ENCODE measurements at regions not wholly inside any gene's neighbourhood (a gene's known extent, or its start where the extent isn't known, plus 50 kb on each side); places are given as distances from the start of the nearest gene placed in this dataset.

DNA sequence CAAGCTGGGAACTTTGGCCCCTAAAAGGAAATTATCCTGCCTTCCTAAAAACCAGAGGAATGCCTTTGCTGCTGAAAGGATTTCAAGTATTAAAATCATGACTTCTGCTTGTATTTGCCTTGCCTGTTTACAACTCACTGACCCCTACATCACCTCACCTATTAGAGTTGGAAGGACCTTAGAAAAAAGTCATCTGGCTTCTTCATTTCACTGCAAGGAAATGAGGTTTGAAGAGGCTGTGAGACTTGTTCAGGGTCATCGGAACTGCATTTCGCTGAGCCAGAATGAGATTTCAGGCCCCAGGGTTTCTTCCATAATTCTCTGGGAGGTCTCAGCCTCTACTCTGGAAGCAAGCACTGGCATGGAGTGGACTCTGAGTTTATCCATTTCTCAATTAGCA is 304.1 kb downstream of the BUD13 start:
- Histone ChIP-seq H3K4me3 (no peak overlapping the region), H3K36me3 (ENCODE audit: insufficient read depth) (no peaks in the 10 kb centered on the region), H3K4me2 (no peak overlapping the region), H3K27me3 (ENCODE audit: insufficient read depth) (no peaks in the 10 kb centered on the region), H3K79me2 (replicated peaks; ENCODE audit: insufficient read depth) (no peaks in the 10 kb centered on the region), H3K27ac (ENCODE audit: low read depth) (no peak overlapping the region), H4K20me1 (replicated peaks; ENCODE audit: insufficient read depth) (no peaks in the 10 kb centered on the region), H2AFZ (no peak overlapping the region), H3K9me2 (ENCODE audit: insufficient read depth) (peaks cover 8% of the 10 kb centered on the region; the same call in 1 of the 2 replicates), H3K4me1 (ENCODE audit: insufficient read depth) (peaks cover 22% of the 10 kb centered on the region), H3F3A (replicated peaks; ENCODE audit: low read depth) (no peaks in the 10 kb centered on the region)
- DNase-seq (ENCODE audit: low spot score) (no peak), ATAC-seq (no peak)
- Mint-ChIP-seq H3K4me3 (no peak overlapping the region), H3K27me3 (ENCODE audit: insufficient read depth, low read depth, poor library complexity) (no peaks in the 10 kb centered on the region), H3K27ac (no peak overlapping the region), H3K9me3 (peaks cover 20% of the 10 kb centered on the region; the same call in 2 of the 3 replicates), H3K4me1 (peaks cover 12% of the 10 kb centered on the region), H3K36me3 (ENCODE audit: low read depth) (peaks cover 15% of the 10 kb centered on the region)
- TF ChIP-seq NANOG (IDR thresholded peaks at IDR 0.05; ENCODE audit: borderline replicate concordance), result no peak
- TF ChIP-seq, protein P1, sequence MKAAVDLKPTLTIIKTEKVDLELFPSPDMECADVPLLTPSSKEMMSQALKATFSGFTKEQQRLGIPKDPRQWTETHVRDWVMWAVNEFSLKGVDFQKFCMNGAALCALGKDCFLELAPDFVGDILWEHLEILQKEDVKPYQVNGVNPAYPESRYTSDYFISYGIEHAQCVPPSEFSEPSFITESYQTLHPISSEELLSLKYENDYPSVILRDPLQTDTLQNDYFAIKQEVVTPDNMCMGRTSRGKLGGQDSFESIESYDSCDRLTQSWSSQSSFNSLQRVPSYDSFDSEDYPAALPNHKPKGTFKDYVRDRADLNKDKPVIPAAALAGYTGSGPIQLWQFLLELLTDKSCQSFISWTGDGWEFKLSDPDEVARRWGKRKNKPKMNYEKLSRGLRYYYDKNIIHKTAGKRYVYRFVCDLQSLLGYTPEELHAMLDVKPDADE (IDR thresholded peaks at IDR 0.05), result no peak
- no peak for TF ChIP-seq JUNB (IDR thresholded peaks at IDR 0.05; ENCODE audit: unreplicated experiment)
- TF ChIP-seq, protein P2, sequence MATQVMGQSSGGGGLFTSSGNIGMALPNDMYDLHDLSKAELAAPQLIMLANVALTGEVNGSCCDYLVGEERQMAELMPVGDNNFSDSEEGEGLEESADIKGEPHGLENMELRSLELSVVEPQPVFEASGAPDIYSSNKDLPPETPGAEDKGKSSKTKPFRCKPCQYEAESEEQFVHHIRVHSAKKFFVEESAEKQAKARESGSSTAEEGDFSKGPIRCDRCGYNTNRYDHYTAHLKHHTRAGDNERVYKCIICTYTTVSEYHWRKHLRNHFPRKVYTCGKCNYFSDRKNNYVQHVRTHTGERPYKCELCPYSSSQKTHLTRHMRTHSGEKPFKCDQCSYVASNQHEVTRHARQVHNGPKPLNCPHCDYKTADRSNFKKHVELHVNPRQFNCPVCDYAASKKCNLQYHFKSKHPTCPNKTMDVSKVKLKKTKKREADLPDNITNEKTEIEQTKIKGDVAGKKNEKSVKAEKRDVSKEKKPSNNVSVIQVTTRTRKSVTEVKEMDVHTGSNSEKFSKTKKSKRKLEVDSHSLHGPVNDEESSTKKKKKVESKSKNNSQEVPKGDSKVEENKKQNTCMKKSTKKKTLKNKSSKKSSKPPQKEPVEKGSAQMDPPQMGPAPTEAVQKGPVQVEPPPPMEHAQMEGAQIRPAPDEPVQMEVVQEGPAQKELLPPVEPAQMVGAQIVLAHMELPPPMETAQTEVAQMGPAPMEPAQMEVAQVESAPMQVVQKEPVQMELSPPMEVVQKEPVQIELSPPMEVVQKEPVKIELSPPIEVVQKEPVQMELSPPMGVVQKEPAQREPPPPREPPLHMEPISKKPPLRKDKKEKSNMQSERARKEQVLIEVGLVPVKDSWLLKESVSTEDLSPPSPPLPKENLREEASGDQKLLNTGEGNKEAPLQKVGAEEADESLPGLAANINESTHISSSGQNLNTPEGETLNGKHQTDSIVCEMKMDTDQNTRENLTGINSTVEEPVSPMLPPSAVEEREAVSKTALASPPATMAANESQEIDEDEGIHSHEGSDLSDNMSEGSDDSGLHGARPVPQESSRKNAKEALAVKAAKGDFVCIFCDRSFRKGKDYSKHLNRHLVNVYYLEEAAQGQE (IDR thresholded peaks at IDR 0.05; ENCODE audit: unreplicated experiment), result no peak
- no peak for TF ChIP-seq EZH2 (IDR thresholded peaks at IDR 0.05; ENCODE audit: low read depth, unreplicated experiment)
- no peak for TF ChIP-seq CREB1 (CRISPR knock-in tag; IDR thresholded peaks at IDR 0.05; ENCODE audit: low read depth)
- TF ChIP-seq, protein P3, sequence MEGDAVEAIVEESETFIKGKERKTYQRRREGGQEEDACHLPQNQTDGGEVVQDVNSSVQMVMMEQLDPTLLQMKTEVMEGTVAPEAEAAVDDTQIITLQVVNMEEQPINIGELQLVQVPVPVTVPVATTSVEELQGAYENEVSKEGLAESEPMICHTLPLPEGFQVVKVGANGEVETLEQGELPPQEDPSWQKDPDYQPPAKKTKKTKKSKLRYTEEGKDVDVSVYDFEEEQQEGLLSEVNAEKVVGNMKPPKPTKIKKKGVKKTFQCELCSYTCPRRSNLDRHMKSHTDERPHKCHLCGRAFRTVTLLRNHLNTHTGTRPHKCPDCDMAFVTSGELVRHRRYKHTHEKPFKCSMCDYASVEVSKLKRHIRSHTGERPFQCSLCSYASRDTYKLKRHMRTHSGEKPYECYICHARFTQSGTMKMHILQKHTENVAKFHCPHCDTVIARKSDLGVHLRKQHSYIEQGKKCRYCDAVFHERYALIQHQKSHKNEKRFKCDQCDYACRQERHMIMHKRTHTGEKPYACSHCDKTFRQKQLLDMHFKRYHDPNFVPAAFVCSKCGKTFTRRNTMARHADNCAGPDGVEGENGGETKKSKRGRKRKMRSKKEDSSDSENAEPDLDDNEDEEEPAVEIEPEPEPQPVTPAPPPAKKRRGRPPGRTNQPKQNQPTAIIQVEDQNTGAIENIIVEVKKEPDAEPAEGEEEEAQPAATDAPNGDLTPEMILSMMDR (conservative IDR thresholded peaks at IDR 0.05; ENCODE audit: low read depth in 2 of 2), result no peak
- TF ChIP-seq STAT1 (IDR thresholded peaks at IDR 0.05; ENCODE audit: unreplicated experiment), result no peak
- no peak for TF ChIP-seq ZNF331 (CRISPR knock-in tag; IDR thresholded peaks at IDR 0.05; ENCODE audit: low read depth)
- no peak for TF ChIP-seq POLR2AphosphoS5 (IDR thresholded peaks at IDR 0.05; ENCODE audit: low read depth)
- TF ChIP-seq EZH2phosphoT487 (IDR thresholded peaks at IDR 0.05; ENCODE audit: unreplicated experiment), result no peak
- no peak for TF ChIP-seq ZNF114 (CRISPR knock-in tag; IDR thresholded peaks at IDR 0.05)
- TF ChIP-seq, protein P4, sequence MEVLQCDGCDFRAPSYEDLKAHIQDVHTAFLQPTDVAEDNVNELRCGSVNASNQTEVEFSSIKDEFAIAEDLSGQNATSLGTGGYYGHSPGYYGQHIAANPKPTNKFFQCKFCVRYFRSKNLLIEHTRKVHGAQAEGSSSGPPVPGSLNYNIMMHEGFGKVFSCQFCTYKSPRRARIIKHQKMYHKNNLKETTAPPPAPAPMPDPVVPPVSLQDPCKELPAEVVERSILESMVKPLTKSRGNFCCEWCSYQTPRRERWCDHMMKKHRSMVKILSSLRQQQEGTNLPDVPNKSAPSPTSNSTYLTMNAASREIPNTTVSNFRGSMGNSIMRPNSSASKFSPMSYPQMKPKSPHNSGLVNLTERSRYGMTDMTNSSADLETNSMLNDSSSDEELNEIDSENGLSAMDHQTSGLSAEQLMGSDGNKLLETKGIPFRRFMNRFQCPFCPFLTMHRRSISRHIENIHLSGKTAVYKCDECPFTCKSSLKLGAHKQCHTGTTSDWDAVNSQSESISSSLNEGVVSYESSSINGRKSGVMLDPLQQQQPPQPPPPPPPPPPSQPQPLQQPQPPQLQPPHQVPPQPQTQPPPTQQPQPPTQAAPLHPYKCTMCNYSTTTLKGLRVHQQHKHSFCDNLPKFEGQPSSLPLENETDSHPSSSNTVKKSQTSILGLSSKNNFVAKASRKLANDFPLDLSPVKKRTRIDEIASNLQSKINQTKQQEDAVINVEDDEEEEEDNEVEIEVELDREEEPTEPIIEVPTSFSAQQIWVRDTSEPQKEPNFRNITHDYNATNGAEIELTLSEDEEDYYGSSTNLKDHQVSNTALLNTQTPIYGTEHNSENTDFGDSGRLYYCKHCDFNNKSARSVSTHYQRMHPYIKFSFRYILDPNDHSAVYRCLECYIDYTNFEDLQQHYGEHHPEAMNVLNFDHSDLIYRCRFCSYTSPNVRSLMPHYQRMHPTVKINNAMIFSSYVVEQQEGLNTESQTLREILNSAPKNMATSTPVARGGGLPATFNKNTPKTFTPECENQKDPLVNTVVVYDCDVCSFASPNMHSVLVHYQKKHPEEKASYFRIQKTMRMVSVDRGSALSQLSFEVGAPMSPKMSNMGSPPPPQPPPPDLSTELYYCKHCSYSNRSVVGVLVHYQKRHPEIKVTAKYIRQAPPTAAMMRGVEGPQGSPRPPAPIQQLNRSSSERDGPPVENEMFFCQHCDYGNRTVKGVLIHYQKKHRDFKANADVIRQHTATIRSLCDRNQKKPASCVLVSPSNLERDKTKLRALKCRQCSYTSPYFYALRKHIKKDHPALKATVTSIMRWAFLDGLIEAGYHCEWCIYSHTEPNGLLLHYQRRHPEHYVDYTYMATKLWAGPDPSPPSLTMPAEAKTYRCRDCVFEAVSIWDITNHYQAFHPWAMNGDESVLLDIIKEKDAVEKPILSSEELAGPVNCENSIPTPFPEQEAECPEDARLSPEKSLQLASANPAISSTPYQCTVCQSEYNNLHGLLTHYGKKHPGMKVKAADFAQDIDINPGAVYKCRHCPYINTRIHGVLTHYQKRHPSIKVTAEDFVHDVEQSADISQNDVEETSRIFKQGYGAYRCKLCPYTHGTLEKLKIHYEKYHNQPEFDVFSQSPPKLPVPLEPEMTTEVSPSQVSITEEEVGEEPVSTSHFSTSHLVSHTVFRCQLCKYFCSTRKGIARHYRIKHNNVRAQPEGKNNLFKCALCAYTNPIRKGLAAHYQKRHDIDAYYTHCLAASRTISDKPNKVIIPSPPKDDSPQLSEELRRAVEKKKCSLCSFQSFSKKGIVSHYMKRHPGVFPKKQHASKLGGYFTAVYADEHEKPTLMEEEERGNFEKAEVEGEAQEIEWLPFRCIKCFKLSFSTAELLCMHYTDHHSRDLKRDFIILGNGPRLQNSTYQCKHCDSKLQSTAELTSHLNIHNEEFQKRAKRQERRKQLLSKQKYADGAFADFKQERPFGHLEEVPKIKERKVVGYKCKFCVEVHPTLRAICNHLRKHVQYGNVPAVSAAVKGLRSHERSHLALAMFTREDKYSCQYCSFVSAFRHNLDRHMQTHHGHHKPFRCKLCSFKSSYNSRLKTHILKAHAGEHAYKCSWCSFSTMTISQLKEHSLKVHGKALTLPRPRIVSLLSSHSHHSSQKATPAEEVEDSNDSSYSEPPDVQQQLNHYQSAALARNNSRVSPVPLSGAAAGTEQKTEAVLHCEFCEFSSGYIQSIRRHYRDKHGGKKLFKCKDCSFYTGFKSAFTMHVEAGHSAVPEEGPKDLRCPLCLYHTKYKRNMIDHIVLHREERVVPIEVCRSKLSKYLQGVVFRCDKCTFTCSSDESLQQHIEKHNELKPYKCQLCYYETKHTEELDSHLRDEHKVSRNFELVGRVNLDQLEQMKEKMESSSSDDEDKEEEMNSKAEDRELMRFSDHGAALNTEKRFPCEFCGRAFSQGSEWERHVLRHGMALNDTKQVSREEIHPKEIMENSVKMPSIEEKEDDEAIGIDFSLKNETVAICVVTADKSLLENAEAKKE (CRISPR knock-in tag; IDR thresholded peaks at IDR 0.05), result no peak
